GM19025 (cell line): ENCODE measurements at regions not wholly inside any gene's neighbourhood (a gene's known extent, or its start where the extent isn't known, plus 50 kb on each side); places are given as distances from the start of the nearest gene placed in this dataset.

Source experiments
- ATAC-seq: cut with Tn5 transposase; IDR thresholded peaks from one replicate; pipeline ENCODE4 v1.9.1; 2021; ENCODE audit warnings: mild to moderate bottlenecking, low read depth, moderate library complexity; ENCODE audit not compliant: unreplicated experiment

GRCh38 chr9:129337336-129338140 lies 159.5 kb upstream of the IER5L start:
- no peak for ATAC-seq

- ATAC-seq = no peak
These were observed 158.7 kb upstream of the IER5L start for GRCh38 chr9:129336601-129337331.

GRCh38 chr9:129336130-129336528 lies 158.1 kb upstream of the IER5L start:
- no peak for ATAC-seq

GRCh38 chr9:129335464-129336129 lies 157.5 kb upstream of the IER5L start:
- no peak for ATAC-seq

- ATAC-seq = no peak
These were observed 156.3 kb upstream of the IER5L start for GRCh38 chr9:129334105-129334935.

- ATAC-seq = no peak
These were observed 155.6 kb upstream of the IER5L start for GRCh38 chr9:129333617-129334104.

- no peak for ATAC-seq
These were observed 154.5 kb upstream of the IER5L start for GRCh38 chr9:129332581-129332980.

GRCh38 chr9:129331772-129332500 lies 153.9 kb upstream of the IER5L start:
- ATAC-seq = no peak

GRCh38 chr9:129331493-129331765 lies 153.4 kb upstream of the IER5L start:
- no peak for ATAC-seq

GRCh38 chr9:129330711-129331492 lies 152.8 kb upstream of the IER5L start:
- no peak for ATAC-seq

GRCh38 chr9:129328355-129329042 lies 150.4 kb upstream of the IER5L start:
- ATAC-seq = no peak

GRCh38 chr9:129327552-129328328 lies 149.7 kb upstream of the IER5L start:
- ATAC-seq = no peak

GRCh38 chr9:129326061-129327005 lies 148.3 kb upstream of the IER5L start:
- no peak for ATAC-seq

- no peak for ATAC-seq
These were observed 146.9 kb upstream of the IER5L start for GRCh38 chr9:129324808-129325502.

- no peak for ATAC-seq
These were observed 146.0 kb upstream of the IER5L start for GRCh38 chr9:129323999-129324553.
